Trophoblast cell (in vitro differentiated cells and primary cell): ENCODE measurements at regions not wholly inside any gene's neighbourhood (a gene's known extent, or its start where the extent isn't known, plus 50 kb on each side); places are given as distances from the start of the nearest gene placed in this dataset.
"Not testable (repeated sequence)": the region's sequence is repeated elsewhere in the genome, so short reads cannot be mapped to it uniquely, and the experiment has no call there.

Experiments
- DNase-seq, 2 donors: peaks; one replicate each; pipeline ENCODE4 v3.0.0-alpha.2; 2016
- H2AFZ ChIP-seq: 2 replicates; pipeline ENCODE4 v1.6.1; 2013; ENCODE audit warnings: low read length, moderate library complexity, mild to moderate bottlenecking; ENCODE audit not compliant: insufficient read depth, poor library complexity
- H2AK5ac ChIP-seq: 2 replicates; pipeline ENCODE4 v1.6.1; 2013; ENCODE audit warnings: mild to moderate bottlenecking, low read length
- H2BK120ac ChIP-seq: 2 replicates; pipeline ENCODE4 v1.6.1; 2013; ENCODE audit warnings: low read length, mild to moderate bottlenecking, moderate library complexity; ENCODE audit not compliant: insufficient read depth, poor library complexity
- H2BK12ac ChIP-seq: 2 replicates; pipeline ENCODE4 v1.6.1; 2013; ENCODE audit warnings: mild to moderate bottlenecking, low read length, moderate library complexity
- H2BK5ac ChIP-seq: 2 replicates; pipeline ENCODE4 v1.6.1; 2013; ENCODE audit warnings: low read length, low read depth, moderate library complexity, mild to moderate bottlenecking; ENCODE audit not compliant: poor library complexity
- H3K14ac ChIP-seq: 2 replicates; pipeline ENCODE4 v1.6.1; 2013; ENCODE audit warnings: mild to moderate bottlenecking, low read length
- H3K18ac ChIP-seq: 2 replicates; pipeline ENCODE4 v1.6.1; 2013; ENCODE audit warnings: mild to moderate bottlenecking, low read length
- H3K23ac ChIP-seq: 2 replicates; pipeline ENCODE4 v1.6.1; 2013; ENCODE audit warnings: low read length
- H3K27ac ChIP-seq: 2 replicates; pipeline ENCODE4 v1.5.1; 2013; ENCODE audit warnings: low read depth, mild to moderate bottlenecking, inconsistent platforms, low read length, moderate library complexity
- H3K27me3 ChIP-seq: 2 replicates; pipeline ENCODE4 v1.6.1; 2013; ENCODE audit warnings: inconsistent platforms, mild to moderate bottlenecking, low read length, moderate library complexity; ENCODE audit not compliant: insufficient read depth
- H3K36me3 ChIP-seq, 2 experiments: 1 replicate in 1 of 2; 2 replicates in 1 of 2; pipeline ENCODE4 v1.6.1; 2013; ENCODE audit warnings: low read length in 2 of 2, mild to moderate bottlenecking in 2 of 2, moderate library complexity in 1 of 2; ENCODE audit not compliant: insufficient read depth in 2 of 2, control insufficient read depth in 1 of 2
- H3K4ac ChIP-seq: 2 replicates; pipeline ENCODE4 v1.6.1; 2013; ENCODE audit warnings: low read depth, mild to moderate bottlenecking, low read length, moderate library complexity
- H3K4me1 ChIP-seq, 2 experiments: 1 replicate in 1 of 2; 2 replicates in 1 of 2; pipeline ENCODE4 v1.6.1; 2013; ENCODE audit warnings: low read length in 2 of 2, mild to moderate bottlenecking in 2 of 2, moderate library complexity in 1 of 2; ENCODE audit not compliant: insufficient read depth in 2 of 2, control insufficient read depth in 1 of 2
- H3K4me2 ChIP-seq: 2 replicates; pipeline ENCODE4 v1.6.1; 2013; ENCODE audit warnings: inconsistent platforms, mild to moderate bottlenecking, low read length, moderate library complexity
- H3K4me3 ChIP-seq: 2 replicates; pipeline ENCODE4 v1.5.1; 2013; ENCODE audit warnings: mild to moderate bottlenecking, low read depth, low read length, inconsistent platforms
- H3K79me1 ChIP-seq: one replicate; pipeline ENCODE4 v1.6.1; 2013; ENCODE audit warnings: low read length
- H3K79me2 ChIP-seq: 2 replicates; pipeline ENCODE4 v1.6.1; 2013; ENCODE audit warnings: low read length, mild to moderate bottlenecking; ENCODE audit not compliant: control insufficient read depth, insufficient read depth, poor library complexity
- H3K9ac ChIP-seq: 2 replicates; pipeline ENCODE4 v1.6.1; 2013; ENCODE audit warnings: mild to moderate bottlenecking, low read length
- H3K9me3 ChIP-seq: 2 replicates; pipeline ENCODE4 v1.6.1; 2013; ENCODE audit warnings: low read depth, mild to moderate bottlenecking, control low read depth, inconsistent platforms, low read length; ENCODE audit not compliant: insufficient read depth
- H4K12ac ChIP-seq: 2 replicates; pipeline ENCODE4 v1.6.1; 2013; ENCODE audit warnings: low read depth, mild to moderate bottlenecking, low read length, moderate library complexity
- H4K8ac ChIP-seq: 2 replicates; pipeline ENCODE4 v1.6.1; 2013; ENCODE audit warnings: low read depth, mild to moderate bottlenecking, low read length, moderate library complexity
- H4K91ac ChIP-seq: one replicate; pipeline ENCODE4 v1.6.1; 2013; ENCODE audit warnings: low read depth, mild to moderate bottlenecking, low read length, moderate library complexity
- WGBS: extraction: QIAGEN DNeasy Blood & Tissue Kit; methylation state at CpG from one replicate; pipeline ENCODE4 v1.1.7; 2013; ENCODE audit warnings: missing lambda C conversion rate; ENCODE audit not compliant: insufficient read length, insufficient coverage; ENCODE audit errors: extremely low coverage; 5-methylcytosine and 5-hydroxymethylcytosine counted together

DNA sequence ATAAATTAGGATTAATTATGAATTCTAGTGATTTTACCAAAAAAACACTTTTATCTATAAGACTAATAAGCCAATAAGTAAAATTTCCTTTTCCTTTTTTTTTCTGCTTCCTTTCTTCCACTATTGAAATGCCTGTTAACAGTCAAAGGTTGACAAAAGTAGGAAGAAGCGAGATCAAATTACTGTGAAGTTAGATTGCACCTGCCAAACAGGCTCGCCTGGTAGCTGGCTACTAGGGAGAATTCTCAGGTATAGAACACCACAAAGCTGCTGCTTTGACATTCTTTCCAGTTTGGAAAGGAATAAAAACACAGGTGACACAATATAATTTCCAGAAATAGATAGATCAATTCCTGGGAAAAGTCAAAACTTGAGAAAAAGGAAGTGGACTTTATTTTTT, 749.0 kb downstream of the NSUN3 start:
- no peak overlapping the region for H3K4me2 ChIP-seq
- no peaks in the 10 kb centered on the region for H3K27me3 ChIP-seq
- no peak overlapping the region for H3K23ac ChIP-seq
- H3K79me1 ChIP-seq, result no peaks in the 10 kb centered on the region
- no peaks in the 10 kb centered on the region for H3K36me3 ChIP-seq
- H2BK12ac ChIP-seq, result no peak overlapping the region
- H2AK5ac ChIP-seq, result no peak overlapping the region
- H2BK5ac ChIP-seq, result no peak overlapping the region
- H3K79me2 ChIP-seq, result no peaks in the 10 kb centered on the region
- no peak overlapping the region for H3K4ac ChIP-seq
- H2BK120ac ChIP-seq, result no peak overlapping the region
- no peak overlapping the region for H3K14ac ChIP-seq
- H4K8ac ChIP-seq, result no peak overlapping the region
- H2AFZ ChIP-seq, result no peak overlapping the region
- DNase-seq, result no peak
- no peaks in the 10 kb centered on the region for H3K9me3 ChIP-seq
- WGBS, result no CpG with 5 or more reads among the region's 2 CpGs
- H4K12ac ChIP-seq, result no peak overlapping the region
- H3K9ac ChIP-seq, result no peak overlapping the region
- no peak overlapping the region for H3K18ac ChIP-seq
- H3K27ac ChIP-seq, result no peak overlapping the region
- H3K4me3 ChIP-seq, result no peak overlapping the region
- H3K4me1 ChIP-seq, result no peaks in the 10 kb centered on the region
- H4K91ac ChIP-seq, result no peak overlapping the region

DNA sequence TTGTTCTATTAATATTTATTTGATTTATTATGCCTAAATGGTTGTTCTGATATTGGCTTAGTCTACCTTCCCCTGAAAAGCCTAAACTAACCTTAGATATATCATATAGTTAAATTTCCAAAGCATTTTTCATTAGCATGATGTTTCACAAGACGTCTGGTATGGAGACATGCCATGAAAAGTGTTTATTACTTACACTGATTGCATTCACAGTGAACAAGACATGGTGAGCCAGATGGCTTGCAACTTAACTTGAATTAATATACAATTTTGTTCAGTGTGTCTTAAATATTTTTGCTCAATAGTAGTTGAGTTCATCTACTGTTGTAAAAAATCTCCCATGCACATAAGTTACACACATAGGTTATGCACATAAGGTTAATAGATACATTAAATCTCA, 758.4 kb downstream of the NSUN3 start:
- Histone ChIP-seq H3K9me3 (no peaks in the 10 kb centered on the region), H3K4ac (no peak overlapping the region), H2AK5ac (no peak overlapping the region), H3K23ac (no peak overlapping the region), H3K14ac (no peak overlapping the region), H3K4me3 (no peak overlapping the region), H2BK120ac (no peak overlapping the region), H4K8ac (no peak overlapping the region), H3K79me1 (no peaks in the 10 kb centered on the region), H3K9ac (no peak overlapping the region), H4K91ac (no peak overlapping the region), H3K79me2 (no peaks in the 10 kb centered on the region), H3K4me2 (no peak overlapping the region), H3K27me3 (no peaks in the 10 kb centered on the region), H3K18ac (no peak overlapping the region), H3K4me1 (no peaks in the 10 kb centered on the region), H2BK5ac (no peak overlapping the region), H3K36me3 (no peaks in the 10 kb centered on the region), H2AFZ (no peak overlapping the region), H2BK12ac (no peak overlapping the region), H4K12ac (no peak overlapping the region), H3K27ac (no peak overlapping the region)
- WGBS, result no CpG with 5 or more reads among the region's 1 CpG
- no peak for DNase-seq

DNA sequence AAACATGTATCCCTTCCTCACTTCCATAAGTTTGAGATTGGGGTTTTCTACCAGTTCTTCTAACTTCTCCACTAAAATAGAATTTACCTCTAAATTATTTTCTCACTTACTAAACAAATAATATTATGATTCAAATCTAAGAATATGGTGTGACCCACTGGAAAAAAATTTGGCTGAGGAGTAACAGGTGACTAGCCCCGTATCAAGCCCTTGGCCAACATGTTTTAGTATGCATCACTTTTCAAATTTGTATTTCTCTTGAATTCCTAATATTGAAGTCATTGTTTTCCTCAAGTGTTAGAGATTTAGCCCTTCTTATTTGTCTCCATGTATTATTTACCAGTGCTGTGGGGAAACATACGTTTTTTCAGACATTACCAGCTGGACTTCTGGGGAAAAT, 759.4 kb downstream of the NSUN3 start:
- Histone ChIP-seq H3K4me3 (no peak overlapping the region), H3K14ac (no peak overlapping the region), H3K9ac (no peak overlapping the region), H3K4me1 (no peaks in the 10 kb centered on the region), H3K18ac (no peak overlapping the region), H2BK120ac (no peak overlapping the region), H3K23ac (no peak overlapping the region), H2BK12ac (no peak overlapping the region), H2BK5ac (no peak overlapping the region), H3K27me3 (no peaks in the 10 kb centered on the region), H3K27ac (no peak overlapping the region), H3K79me1 (no peaks in the 10 kb centered on the region), H2AFZ (no peak overlapping the region), H3K4ac (no peak overlapping the region), H4K91ac (no peak overlapping the region), H3K4me2 (no peak overlapping the region), H3K36me3 (no peaks in the 10 kb centered on the region), H4K8ac (no peak overlapping the region), H4K12ac (no peak overlapping the region), H2AK5ac (no peak overlapping the region), H3K79me2 (no peaks in the 10 kb centered on the region), H3K9me3 (no peaks in the 10 kb centered on the region)
- peak in 1 of 2 donors; percentile 17 for DNase-seq
- WGBS, result no CpG with 5 or more reads among the region's 2 CpGs

DNA sequence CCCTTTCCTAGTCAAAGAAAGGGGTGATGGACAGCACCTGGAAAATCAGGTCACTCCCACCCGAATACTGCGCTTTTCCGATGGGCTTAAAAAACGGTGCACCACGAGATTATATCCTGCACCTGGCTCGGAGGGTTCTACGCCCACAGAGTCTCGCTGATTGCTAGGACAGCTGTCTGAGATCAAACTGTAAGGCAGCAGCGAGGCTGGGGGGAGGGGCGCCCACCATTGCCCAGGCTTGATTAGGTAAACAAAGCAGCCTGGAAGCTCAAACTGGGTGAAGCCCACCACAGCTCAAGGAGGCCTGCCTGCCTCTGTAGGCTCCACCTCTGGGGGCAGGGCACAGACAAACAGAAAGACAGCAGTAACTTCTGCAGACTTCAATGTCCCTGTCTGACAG, 783.4 kb downstream of the NSUN3 start:
- not testable (repeated sequence) for H3K79me2 ChIP-seq, H3K4ac ChIP-seq, H3K4me1 ChIP-seq, H3K27me3 ChIP-seq, H2AFZ ChIP-seq, H2BK120ac ChIP-seq, H3K23ac ChIP-seq, H4K12ac ChIP-seq, H2BK12ac ChIP-seq, H3K14ac ChIP-seq, H2BK5ac ChIP-seq, H3K27ac ChIP-seq, DNase-seq, H3K4me3 ChIP-seq, H4K91ac ChIP-seq, H3K79me1 ChIP-seq, H2AK5ac ChIP-seq, H3K18ac ChIP-seq, H4K8ac ChIP-seq, H3K36me3 ChIP-seq, H3K9ac ChIP-seq, H3K4me2 ChIP-seq, H3K9me3 ChIP-seq
- WGBS, result no CpG with 5 or more reads among the region's 10 CpGs
